Stimulated activated CD4-positive, alpha-beta T cell treated with anti-CD3 and anti-CD28 coated beads, Interleukin-15, amount 100 ng/mL, for 48 hours (primary cell): ENCODE measurements at regions not wholly inside any gene's neighbourhood (a gene's known extent, or its start where the extent isn't known, plus 50 kb on each side); places are given as distances from the start of the nearest gene placed in this dataset.
"Not testable (repeated sequence)": the region's sequence is repeated elsewhere in the genome, so short reads cannot be mapped to it uniquely, and the experiment has no call there.

ENCODE experiments used
- DNase-seq, 2 donors: peaks; one replicate each; pipeline ENCODE4 v3.0.0-alpha.2; 2020; ENCODE audit warnings: low read depth in 2 of 2

DNA sequence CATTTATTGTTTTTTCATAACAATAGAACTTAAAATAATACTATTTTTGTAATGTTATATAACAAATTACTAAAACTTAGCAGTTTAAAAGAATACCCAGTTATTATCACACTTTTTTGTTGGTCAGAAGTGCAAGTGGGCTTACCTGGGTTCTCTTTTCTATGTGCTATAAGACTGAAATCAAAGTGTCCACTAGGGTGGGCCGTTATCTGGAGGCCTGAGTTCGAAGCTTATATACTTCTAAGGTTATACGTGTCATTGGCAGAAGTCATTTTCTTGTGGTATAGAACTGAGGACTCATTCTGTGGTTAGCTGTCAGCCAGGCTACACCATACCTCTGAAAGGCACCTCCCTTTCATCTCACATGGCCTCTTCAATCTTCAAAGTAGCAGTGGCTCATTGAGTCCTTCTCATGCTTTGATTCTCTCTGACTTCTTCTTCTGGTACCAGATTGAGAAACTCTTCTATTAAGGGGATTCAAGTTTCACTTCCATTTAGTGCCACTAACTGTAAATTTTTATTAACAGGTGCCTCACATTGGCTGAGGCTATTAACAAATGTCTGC lies 414.3 kb downstream of the AMY1C start:
- no peak for DNase-seq

DNA sequence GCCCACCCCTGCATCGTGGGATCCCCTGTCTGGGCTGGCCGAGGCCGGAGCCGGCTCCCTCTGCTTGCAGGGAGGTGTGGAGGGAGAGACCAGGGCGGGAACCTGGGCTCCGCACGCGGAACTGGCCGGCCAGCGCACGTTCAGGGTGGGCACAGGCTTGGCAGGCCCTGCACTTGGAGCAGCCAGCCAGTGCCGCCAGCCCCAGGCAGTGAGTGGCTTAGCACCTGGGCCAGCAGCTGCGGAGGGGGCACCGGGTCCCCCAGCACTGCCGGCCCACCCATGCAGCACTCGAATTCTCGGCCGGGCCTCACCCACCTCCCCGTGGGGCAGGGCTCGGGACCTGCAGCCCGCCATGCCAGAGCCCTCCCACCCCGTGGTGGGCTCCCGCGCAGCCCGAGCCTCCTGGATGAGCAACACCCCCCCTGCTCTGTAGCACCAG lies 422.6 kb downstream of the AMY1C start:
- no peak for DNase-seq

DNA sequence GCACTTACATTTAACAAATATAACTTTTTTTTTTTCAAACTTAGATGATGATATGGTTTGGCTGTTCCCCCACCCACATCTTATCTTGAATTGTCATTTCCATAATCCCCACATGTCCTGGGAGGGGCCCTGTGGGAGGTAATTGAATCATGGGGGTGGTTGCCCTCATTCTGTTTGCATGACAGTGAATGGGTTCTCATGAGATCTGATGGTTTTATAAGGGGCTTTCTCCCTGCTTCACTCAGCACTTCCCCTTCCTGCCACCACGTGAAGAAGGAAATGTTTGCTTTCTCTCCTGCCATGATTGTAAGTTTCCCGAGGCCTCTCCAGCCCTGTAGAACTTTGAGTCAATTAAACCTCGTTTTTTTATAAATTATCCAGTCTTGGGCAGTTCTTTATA lies 432.6 kb downstream of the AMY1C start:
- DNase-seq, result no peak

DNA sequence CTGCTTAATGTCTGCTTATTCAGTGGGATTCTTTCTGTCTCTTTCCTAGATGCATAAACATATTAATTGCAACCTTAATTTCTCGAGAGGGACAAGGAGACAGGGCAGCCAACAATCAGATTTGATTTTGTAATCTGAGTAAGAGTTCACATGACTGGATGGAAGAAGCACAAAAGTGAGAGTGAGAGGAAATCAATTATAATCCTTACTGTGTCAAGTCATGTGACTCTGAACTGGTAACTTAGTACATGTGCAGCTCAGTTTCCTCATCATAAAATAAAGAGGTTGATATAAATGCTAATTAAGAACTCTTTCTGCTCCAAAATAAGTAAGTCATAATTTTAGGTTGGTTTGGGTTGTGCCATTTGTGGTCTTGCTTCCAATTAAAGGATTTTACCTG lies 439.5 kb downstream of the AMY1C start:
- no peak for DNase-seq

DNA sequence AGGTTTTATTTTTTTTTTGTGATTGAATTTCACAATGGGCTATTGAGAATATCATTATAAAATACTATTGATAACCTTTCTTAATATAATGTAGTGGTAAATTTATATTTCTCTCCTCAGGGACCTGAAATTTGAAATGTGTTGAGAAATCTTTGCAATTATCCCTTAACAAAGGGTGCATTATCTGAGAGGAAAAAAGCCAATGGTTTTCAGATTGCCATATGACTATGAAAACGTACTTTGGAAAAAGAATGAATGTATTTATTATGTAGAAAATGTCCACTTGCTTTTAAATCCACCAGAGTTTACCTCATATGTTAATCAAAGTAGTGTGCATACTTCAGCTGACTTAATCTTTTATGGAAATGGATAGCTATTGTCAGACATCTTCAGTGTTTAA lies 441.1 kb downstream of the AMY1C start:
- no peak for DNase-seq

DNA sequence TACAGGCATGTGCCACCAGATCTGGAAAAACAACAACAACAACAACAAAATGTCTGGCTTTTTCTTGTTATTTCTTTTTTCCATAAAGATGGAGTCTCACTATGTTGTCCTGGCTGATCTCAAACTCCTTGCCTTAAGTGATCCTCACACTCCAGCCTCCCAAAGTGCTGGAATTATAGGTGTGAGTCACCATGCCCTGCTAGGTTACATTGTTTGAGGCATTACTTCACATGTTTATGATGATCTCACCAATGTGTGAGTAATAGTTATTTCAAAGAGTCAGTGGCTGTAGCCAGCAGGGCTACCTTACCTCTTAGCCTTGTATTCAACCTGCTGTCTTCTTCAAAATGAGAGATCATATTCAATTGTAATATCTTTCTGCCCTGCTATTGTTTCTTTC lies 445.7 kb downstream of the AMY1C start:
- no peak for DNase-seq

DNA sequence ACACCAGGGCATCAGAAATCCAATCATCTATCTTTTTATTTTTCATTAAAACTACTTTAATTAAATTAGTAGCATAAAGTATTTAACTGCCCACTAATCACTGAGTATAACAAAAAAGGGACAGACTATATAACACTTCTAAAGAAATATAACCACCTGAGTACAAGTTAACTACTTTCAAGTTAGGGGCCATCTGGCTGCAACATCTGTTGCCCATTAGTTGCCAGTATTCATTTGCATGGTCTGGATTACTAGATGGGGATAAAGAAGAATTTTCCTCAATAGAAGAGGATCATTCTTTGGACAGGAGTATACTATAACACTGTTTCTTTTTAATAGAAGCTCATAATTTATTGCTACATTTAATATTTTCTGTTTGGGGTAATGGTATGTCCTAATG lies 446.4 kb downstream of the AMY1C start:
- DNase-seq, result no peak

DNA sequence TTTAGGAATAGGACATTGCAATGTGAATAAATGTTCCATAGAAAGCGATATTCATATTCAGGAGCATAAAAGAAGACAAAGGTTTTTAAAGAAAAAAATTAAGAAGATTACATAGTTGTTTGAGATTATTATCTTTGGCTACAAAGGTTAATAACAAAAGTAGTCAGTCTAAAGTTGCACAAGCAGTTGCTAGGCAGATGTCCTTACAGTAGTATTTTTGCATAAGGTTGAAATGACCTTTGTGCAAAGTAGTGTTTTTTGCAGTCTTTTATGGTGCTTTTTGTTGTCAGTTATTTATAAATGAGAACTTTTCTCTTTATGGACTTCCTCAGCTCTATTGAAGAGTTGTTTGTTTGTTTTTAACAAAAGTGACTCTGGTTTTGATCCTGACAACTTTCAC lies 447.8 kb downstream of the AMY1C start:
- DNase-seq, result no peak

DNA sequence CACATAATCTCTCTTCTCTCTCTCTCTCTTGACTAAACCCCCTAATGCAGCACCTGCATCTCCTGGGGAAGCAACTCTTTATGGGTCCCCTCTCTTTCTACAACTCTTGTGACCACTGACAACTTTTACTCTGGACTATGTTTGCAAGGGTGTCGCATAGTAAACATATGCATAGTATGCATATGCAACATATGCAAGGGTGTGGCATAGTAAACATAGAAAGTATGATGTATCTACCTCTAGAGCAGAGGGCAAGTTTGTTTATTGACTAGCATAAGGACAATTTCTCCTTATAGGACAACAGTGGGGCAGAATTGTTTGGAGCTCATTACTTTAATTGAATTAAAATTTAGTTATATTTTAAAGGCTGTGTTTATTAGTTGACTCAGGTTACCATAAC lies 462.5 kb downstream of the AMY1C start:
- no peak for DNase-seq

DNA sequence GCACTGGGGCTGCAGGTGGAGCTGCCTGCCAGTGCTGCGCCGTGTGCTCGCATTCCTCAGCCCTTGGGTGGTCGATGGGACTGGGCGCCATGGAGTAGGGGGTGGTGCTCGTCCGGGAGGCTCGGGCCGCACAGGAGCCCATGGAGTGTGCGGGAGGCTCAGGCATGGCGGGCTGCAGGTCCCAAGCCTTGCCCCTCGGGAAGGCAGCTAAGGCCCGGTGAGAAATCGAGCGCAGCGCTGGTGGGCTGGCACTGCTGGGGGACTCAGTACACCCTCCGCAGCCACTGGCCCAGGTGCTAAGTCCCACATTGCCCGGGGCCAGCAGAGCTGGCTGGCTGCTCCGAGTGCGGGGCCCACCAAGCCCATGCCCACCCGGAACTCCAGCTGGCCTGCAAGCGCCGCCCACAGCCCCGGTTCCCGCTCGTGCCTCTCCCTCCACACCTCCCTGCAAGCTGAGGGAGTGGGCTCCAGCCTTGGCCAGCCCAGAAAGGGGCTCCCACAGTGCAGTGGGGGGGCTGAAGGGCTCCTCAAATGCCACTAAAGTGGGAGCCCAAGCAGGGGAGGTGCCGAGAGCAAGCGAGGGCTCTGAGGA lies 467.8 kb downstream of the AMY1C start:
- not testable (repeated sequence) for DNase-seq

DNA sequence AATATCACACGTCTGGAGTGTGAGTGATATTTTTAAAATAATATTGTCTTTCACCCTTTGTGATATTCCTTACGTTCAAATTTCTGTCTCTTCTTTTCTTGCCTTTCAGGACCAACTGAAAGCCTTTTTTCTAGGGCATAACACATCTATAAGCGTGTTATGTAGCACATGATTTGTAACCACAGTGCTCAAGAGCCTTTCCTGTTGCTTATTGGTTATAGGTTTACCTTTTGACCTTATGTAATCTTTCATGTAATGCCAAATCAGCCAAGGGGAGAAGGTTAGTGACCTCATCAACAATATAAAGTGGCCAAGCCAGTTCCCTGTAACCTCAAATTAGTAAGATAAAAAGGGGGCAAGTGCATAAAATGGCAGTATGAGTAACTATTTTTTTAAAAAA lies 480.2 kb downstream of the AMY1C start:
- no peak for DNase-seq

DNA sequence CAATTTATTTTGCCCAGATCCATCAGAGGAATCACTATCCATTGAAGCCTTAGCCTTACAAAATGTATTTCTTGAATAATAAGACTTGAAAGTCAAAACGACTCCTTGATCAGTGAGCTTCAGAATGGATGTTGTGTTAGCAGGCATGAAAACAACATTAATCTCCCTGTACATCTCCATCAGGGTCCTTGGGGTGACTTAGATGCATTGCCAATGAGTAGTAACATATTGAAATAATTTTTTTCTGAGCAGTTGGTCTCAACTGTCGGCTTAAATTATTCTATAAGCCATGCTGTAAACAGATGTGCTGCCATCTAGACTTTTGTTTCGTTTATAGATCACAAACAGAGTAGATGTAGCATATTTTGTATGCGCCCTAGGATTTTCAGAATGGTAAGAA lies 482.0 kb downstream of the AMY1C start:
- DNase-seq, result no peak

DNA sequence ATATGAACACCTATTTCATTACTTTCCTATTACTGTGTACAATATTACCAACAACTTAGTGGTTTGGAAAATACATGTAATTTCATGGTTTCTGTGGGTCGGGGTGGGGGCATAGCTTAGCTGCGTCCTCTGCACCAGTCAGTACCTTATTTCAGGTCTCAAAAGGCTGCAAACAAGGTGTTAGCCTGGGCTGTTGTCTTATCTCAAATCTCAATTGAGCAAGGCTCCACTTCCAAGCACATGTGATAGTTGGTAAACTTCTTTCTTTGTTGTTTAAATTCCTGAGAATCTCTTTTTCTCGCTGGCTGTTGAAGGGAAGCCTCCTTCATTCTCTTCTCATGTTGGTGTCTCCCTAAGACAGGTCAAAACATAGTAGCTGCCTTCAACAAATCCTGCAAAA lies 485.4 kb downstream of the AMY1C start:
- DNase-seq, result no peak

DNA sequence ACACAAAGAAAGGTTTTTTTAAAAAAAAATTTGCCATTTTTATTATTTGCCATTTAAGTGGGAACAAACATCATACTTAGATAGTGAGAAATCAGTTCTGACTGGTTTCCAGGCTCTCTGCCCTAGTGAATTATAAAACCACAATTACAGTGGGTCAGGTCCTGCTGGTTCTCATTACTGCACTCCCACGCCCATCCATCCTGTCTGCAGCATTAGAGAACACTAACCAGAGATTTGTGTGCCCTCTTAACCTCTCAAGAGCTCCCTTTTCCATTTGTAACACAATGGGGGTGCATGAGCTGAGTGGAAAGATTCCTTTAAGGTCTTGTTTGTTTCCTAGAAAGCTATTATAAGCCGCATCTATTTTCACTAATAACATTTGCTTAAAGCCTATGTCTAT lies 489.3 kb downstream of the AMY1C start:
- DNase-seq, result no peak

DNA sequence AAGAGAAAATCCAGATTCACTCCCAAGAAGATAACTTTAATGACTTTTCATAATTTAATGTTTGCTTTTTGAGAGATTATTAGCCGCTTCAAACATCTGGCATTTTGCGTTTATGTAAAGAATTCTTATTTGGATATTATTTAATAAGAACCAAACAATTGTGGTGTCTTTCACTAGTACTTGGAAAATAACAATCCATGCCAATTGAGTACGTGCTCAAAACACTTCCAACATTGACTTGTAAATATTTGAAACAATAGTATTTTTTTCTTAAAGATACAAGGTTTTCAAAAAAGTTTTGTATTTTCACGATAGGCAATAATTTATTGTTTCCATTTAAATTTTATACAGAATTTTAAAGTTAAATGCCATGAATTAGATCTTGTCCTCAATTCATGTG lies 498.7 kb downstream of the AMY1C start:
- DNase-seq, result no peak

DNA sequence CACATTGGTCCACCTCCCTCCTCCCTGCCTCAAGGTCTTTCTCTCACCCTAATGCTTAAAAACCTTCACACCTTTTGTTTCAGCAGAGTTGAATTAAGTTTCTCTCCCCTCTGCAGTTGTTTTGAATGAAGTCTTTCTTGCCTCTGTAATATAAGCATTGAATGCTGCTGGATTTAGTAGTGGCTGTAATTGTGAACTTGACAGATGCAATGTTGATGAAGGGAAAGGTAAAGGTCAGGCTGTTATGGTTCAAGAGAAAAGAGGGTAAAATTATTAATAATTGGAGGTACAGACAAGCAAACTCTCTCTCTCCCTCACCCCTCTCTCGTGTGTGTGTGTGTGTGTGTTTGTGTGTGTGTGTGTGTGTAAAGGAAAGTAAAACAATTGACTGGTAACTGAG lies 509.8 kb downstream of the AMY1C start:
- no peak for DNase-seq

DNA sequence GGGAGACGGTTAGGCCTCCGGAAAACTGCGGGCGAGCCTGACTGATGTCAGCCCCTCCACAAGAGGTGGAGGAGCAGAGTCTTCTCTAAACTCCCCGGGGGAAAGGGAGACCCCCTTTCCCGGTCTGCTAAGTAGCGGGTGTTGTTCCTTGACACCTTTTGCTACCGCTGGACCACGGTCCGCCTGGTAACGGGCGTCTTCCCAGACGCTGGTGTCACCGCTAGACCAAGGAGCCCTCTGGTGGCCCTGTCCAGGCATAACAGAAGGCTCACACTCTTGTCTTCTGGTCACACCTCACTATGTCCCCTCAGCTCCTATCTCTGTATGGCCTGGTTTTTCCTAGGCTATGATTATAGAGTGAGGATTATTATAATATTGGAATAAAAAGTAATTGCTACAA lies 513.4 kb downstream of the AMY1C start:
- DNase-seq, result not testable (repeated sequence)

DNA sequence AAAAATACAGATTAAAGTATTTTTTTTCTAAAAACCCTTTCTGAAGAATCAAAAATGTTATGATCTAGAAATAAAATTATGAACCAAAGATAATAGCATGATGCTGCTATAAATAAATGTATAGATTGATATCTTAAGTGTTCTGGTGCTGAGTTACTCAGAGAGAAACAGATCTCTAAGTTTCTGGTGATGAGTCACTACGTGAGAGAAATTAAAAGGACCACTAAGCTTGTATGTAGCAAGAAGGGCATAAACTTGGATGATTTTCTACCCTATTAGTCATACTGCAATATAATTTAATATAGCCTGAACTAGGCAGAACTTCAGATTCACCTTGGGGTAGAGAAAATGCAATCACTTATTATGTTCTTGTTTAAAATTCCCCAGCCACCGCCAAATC lies 514.8 kb downstream of the AMY1C start:
- DNase-seq, result no peak

DNA sequence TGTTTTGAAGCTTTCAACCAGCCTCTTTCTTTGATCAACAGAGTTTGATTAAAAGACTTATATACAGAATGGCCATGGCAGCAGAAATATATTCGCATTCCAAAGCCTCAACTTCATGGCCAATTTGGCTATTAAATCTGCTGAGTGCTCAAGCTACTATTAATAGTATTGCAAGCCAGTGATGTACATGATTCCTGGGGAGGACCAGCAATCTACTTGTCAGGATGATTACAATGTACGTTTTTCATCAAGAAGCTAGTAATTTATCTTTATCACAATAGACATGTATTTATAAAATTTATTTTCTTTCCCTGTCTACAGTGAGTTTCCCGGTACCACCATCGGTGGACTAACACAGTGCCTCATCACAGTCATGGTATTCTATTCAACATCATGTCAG lies 515.5 kb downstream of the AMY1C start:
- no peak for DNase-seq

DNA sequence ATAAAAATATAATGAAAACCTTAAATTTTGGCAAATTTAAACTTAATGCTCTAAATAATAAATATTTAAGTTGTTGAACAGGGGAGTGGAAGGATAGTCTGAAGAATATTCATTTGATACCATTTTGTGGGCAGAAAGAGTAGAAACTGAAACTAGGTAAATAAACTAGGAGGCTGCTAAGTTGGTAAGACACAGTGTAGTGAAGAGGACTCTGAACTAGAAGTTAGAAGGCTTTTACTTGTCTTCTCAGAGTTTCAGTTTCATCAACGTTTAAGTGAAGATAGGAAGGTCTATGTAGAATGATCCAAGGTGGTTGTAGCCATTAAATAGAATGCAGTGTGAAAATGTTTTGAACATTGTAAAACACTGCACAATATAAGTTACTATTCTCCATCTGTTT lies 516.9 kb downstream of the AMY1C start:
- DNase-seq, result no peak

DNA sequence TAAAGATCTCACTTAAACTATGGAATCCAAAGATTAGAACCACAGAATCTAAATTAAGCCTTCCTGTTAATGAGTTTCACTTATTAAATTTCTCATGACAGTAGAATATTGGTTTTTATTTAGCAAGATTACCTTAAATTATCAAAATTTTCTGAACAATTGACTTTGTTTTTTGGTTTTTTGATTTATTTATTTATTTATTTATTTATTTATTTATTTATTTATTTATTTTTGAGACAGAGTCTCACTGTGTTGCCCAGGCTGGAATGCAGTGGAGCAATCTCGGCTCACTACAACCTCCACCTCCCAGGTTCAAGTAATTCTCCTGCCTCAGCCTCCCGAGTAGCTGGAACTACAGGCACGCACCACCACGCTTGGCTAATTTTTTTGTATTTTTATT lies 538.6 kb downstream of the AMY1C start:
- DNase-seq, result not testable (repeated sequence)

DNA sequence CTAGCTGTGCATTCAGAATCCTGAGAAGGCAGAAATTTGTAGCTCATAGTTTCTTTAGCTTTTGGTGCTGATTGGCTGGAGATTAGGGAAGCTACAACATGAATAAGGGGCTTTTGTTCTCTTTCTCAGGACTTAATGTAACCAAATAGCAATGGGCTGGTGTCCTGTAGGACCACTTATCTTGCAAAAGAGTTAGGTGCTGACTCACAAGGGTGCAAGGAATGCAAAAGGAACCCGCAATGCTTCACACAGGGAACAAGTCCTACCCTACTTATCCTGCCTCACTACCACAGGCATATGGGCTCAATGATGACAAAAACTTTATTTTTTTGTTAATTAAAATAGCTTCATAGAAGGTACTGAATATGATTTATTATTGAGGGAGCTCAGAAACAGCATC lies 541.5 kb downstream of the AMY1C start:
- no peak for DNase-seq

DNA sequence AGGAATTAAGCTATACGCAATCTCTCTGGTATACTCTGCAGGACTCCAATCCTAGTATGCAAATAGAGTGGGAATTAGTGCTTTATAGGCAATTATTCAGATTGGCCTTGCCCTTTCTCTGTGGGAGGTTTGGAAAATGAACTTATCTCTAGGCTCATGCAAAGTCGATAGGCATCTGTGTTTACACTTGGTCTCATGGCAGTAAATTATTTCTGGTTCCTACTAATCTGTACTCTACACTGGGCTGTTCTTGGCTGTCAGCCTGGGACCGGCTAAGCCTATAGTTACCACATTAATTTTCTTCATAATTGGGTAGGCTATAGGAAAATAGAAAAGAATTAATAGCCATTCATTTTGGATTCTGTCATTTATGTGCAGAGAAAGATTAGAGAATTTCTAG lies 544.6 kb downstream of the AMY1C start:
- no peak for DNase-seq

DNA sequence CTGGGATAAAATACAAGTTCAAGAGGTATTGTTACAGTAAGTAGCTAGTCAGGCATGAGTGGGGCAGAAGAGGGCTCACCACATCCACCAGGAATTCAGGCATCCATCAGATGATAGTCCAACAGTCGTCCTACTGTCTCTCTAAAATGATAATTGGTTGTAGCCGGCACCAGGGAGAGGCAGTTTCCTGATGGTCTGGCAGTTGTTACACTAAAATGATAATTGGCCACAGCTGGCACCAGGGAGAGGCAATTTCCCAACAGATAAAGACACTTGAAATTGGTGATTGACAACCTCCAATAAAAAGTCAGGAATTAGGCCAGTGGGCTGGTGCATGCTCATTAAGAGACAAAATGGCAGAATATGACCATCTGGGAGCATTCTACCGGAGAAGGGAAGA lies 545.8 kb downstream of the AMY1C start:
- no peak for DNase-seq
